Fibroblast of the aortic adventitia (primary cell): ENCODE measurements at regions not wholly inside any gene's neighbourhood (a gene's known extent, or its start where the extent isn't known, plus 50 kb on each side); places are given as distances from the start of the nearest gene placed in this dataset.
A peak's percentile ranks its signal among the peaks of the same experiment; 100 is the strongest.

Experiments used
- DNase-seq: peaks from one replicate; pipeline ENCODE4 v3.0.0-alpha.2; 2010; ENCODE audit warnings: low read depth
- H3K4me3 ChIP-seq: 2 replicates; pipeline ENCODE4 v1.5.1; 2011; ENCODE audit warnings: low read depth, mild to moderate bottlenecking, control low read depth, low read length, moderate library complexity
- TF ChIP-seq, protein P1 (sequence below): IDR thresholded peaks from 2 replicates; pipeline ENCODE4 v1.5.1; 2011; ENCODE audit warnings: mild to moderate bottlenecking, low read length, control low read depth, inconsistent platforms; ENCODE audit not compliant: insufficient read depth

DNA sequence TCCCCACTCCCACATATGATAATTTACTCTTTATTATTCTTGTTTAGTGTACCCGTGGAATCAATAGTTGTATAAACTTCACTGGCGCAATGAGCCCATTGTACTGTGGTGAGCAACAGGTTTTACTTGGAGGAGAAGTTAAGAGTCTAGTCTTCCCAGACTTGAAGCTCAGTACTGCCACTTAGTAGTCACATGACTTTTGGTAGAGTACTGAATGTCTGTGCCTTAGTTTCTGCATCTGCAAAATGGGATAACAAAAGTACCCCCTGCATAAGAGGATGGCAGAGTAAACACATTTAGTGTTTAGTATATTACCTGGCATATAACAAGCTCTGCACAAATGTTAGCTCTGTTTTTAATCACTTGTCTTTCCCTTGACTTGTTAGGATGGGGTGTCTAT lies 375.5 kb downstream of the VRK1 start:
- no peak for DNase-seq
- TF ChIP-seq, protein P1, sequence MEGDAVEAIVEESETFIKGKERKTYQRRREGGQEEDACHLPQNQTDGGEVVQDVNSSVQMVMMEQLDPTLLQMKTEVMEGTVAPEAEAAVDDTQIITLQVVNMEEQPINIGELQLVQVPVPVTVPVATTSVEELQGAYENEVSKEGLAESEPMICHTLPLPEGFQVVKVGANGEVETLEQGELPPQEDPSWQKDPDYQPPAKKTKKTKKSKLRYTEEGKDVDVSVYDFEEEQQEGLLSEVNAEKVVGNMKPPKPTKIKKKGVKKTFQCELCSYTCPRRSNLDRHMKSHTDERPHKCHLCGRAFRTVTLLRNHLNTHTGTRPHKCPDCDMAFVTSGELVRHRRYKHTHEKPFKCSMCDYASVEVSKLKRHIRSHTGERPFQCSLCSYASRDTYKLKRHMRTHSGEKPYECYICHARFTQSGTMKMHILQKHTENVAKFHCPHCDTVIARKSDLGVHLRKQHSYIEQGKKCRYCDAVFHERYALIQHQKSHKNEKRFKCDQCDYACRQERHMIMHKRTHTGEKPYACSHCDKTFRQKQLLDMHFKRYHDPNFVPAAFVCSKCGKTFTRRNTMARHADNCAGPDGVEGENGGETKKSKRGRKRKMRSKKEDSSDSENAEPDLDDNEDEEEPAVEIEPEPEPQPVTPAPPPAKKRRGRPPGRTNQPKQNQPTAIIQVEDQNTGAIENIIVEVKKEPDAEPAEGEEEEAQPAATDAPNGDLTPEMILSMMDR = no peak
- no peak overlapping the region for H3K4me3 ChIP-seq

DNA sequence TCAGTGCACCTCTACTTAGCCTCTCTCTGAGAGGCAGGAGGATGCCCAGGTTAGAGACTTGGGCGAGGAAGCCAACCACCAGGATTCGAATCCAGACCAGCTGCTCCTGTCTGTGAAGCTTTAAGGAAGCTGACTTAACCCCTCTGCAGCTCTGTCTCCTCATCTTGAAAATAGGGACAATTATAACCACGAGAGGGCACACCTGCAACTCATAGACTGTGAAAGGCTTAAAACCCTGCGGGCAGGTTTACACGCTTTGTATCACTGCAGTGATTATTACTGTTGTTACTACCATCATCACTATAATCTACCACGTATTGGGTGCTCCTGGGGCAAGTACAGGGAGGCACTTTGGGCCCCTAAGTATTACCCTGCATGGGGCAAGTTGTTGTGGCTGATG lies 379.8 kb downstream of the VRK1 start:
- TF ChIP-seq, protein P1 = no peak
- no peak overlapping the region for H3K4me3 ChIP-seq
- DNase-seq = no peak

GRCh38 chr14:97177635-97178034 lies 380.5 kb downstream of the VRK1 start:
- no peak for DNase-seq
- TF ChIP-seq, protein P1 = no peak
- H3K4me3 ChIP-seq = no peak overlapping the region

DNA sequence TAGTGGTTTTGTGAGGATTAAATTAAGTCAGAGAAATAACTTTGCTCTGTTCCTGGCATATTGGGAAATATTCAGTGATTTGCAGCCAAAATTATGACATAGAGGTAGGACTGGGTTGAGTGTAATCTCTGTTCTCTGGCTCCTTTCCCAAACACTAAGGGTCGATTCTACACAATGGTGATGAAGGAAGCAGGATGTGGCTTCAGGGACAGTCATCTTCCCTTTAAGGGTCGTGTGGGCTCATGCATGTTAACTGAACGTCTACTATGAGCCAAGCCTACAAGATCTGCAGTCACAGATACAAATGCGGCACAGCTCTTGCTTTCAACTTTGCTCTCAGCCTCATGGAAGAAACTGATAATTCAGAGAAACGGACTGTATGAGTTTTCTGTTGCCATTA lies 381.6 kb downstream of the VRK1 start:
- H3K4me3 ChIP-seq = no peak overlapping the region
- TF ChIP-seq, protein P1 = no peak
- peak; percentile 2 for DNase-seq

- no peak for DNase-seq
- no peak overlapping the region for H3K4me3 ChIP-seq
- TF ChIP-seq, protein P1 = no peak
Measured at GRCh38 chr14:97179573-97179972, 382.4 kb downstream of the VRK1 start.

- no peak for DNase-seq
- no peak overlapping the region for H3K4me3 ChIP-seq
- TF ChIP-seq, protein P1 = no peak
Measured at GRCh38 chr14:97180304-97181200, 383.4 kb downstream of the VRK1 start.
